GM12872 (cell line): ENCODE measurements at regions not wholly inside any gene's neighbourhood (a gene's known extent, or its start where the extent isn't known, plus 50 kb on each side); places are given as distances from the start of the nearest gene placed in this dataset.

Experiments used
- CTCF ChIP-seq: IDR thresholded peaks from 3 replicates; pipeline ENCODE4 v1.5.1; 2011; ENCODE audit warnings: low read depth, mild to moderate bottlenecking, low read length, moderate library complexity; ENCODE audit not compliant: insufficient read depth

DNA sequence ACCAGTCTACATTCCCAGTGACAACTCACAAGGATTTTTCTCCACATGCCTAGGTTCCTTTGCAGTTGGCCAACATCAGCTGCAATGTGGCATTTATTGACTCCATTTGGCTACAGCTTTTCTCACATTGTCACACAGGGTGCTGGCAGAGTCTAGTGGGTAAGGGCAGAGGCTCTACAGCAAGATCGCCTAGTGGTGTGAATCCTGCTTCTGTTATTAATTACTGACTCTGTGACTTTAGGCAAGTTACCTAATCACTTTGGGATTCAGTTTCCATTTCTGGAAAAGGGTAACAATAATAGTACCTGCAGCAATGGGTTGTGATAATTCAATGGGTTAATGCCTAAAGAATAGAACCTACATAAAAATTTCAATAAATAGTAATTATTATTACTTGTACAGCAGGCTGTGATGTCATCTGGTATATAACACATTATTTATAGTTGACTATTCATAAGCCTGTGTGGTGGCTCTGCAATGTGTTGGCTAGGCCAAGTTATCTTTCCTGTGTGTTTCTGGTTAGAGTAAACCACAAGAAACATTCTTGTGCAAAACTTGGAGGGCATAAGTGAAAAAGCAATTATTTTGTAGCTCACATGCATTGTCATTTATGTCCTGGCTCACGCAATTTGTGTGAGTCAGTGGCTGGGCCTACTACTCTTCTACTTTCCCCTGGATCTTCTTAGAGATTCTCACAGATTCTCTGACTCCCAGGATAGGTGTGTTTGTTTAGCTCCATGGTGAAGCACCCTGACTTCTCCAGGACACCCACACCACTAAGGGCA lies 59.5 kb downstream of the PTGS2 start:
- TF ChIP-seq CTCF: no peak

DNA sequence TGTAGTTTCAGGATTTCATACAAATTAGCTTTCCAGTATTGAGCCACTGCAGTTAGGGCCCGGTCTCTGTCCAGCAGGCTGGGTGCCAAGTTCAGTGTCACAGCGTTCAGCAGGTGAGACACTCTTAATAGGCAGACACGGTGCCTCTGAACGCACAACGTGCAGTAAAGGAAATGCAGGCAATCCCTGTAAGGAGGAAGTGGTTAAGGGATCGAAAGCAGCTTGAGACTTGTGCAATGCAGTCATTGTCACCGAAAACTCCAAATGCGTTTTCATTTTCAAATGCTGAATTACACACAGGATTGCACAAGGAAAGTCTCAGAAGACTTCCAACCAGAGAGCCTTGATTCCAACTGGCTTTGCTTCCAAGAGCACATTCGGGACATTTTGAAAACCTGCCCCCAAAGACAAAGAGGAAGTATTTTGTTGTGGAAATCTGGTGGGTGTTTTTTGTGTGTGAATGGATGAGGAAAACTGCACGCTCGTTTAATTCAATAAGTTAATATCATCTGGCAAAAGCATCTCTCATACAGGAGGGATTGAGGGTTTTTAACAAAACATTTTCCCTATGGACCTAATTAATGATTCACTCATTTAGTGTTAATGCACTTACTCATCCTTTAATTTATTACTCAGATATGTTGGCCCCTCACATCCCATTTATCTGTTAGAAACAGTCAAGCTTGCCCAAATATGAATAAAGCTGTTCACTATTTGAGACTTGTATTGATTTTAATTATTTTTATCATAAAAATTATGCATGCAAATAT lies 61.6 kb downstream of the PTGS2 start:
- no peak for TF ChIP-seq CTCF

DNA sequence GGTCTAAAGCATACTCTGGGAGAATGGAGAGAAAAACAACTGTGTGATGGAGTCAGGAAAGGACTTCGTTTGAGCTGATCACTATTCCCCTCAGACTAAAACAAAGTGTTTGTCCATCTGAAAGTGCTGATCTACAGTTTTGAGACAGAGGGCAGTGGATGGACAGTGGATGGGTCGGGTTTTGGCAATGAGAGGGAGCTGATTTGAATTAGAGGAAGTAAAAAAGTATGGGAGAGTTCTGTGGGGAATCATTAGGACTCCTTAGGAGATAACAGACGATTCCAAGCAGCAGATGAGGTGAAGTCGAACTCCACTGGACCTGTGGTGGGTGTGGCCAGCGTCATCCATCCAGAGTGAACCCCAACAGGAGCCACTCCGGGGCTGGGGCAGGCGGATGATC lies 62.3 kb downstream of the PTGS2 start:
- no peak for TF ChIP-seq CTCF

DNA sequence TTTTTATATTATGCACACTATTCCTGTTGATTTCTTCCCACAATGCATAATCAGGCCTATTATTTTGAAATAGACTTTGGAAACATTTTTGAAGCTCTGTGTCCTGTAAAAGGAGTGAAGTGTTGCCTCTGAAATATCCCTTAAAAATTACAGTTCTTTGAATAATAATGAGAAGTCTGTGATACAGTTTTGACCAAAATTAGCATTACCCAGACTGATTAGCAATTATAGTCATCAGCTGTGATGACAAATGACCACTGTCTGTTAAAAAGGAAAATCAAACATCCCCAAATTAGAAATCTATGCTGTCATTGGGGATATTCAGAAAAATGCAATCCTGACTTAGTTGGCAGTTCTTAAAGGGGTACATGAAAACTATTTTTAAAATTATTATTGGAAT lies 63.7 kb downstream of the PTGS2 start:
- no peak for TF ChIP-seq CTCF

- TF ChIP-seq CTCF: no peak
Observed at GRCh38 chr1:186615332-186615731, 64.9 kb downstream of the PTGS2 start.

GRCh38 chr1:186611156-186611555 lies 69.1 kb downstream of the PTGS2 start:
- no peak for TF ChIP-seq CTCF

GRCh38 chr1:186609183-186609582 lies 71.0 kb downstream of the PTGS2 start:
- TF ChIP-seq CTCF: no peak
